HCT116 (cell line): ENCODE measurements at regions not wholly inside any gene's neighbourhood (a gene's known extent, or its start where the extent isn't known, plus 50 kb on each side); places are given as distances from the start of the nearest gene placed in this dataset.
"Not testable (repeated sequence)": the region's sequence is repeated elsewhere in the genome, so short reads cannot be mapped to it uniquely, and the experiment has no call there.

Experiments used
- ATAC-seq: fragments of 200-7000 bp; cut with Tn5 transposase; 2 replicates; pipeline ENCODE4 v1.9.1; 2020; ENCODE audit warnings: mild to moderate bottlenecking, moderate library complexity
- BruUV-seq: library from RNA; stranded (reverse); fragments of 400-500 nt; replicated peaks from 2 replicates; lab custom pipeline; 2021; lab: Mats Ljungman, UMichigan
- CTCF ChIA-PET: fragments of 300-600 bp; sonication (Branson Sonifier 250); formaldehyde crosslinking; loops from one replicate; lab custom pipeline; 2021; ENCODE audit warnings: antibody characterized with exemption; lab: Charles Lee
- POLR2A ChIA-PET: fragments of 300-600, 350-600 bp; sonication (Branson Sonifier 250); formaldehyde crosslinking; loops from one replicate; lab custom pipeline; 2021; ENCODE audit warnings: antibody characterized with exemption; lab: Charles Lee
- RAD21 ChIA-PET, 2 experiments: fragments of 300-600 bp; sonication (Branson Sonifier 250); formaldehyde crosslinking; loops; one replicate each; lab custom pipeline; 2023; ENCODE audit warnings: low total read pairs in 2 of 2; ENCODE audit not compliant: uncharacterized antibody in 2 of 2, unreplicated experiment in 2 of 2, low non-redundant PET in 1 of 2; lab: Charles Lee
- DNase-seq: peaks from one replicate; pipeline ENCODE4 v3.0.0-alpha.2; 2010; ENCODE audit warnings: low read depth, low spot score
- H2AFZ ChIP-seq: fragments of 200-600 bp; shearing (Covaris generic), sonication (generic); 2 replicates; pipeline ENCODE4 v1.6.1; 2017; ENCODE audit warnings: low read depth, mixed run types, mixed read lengths, antibody characterized with exemption, low read length; ENCODE audit not compliant: poor library complexity, severe bottlenecking
- H3K27ac ChIP-seq: 2 replicates; pipeline ENCODE4 v1.5.1; 2012; ENCODE audit warnings: low read depth, low read length
- H3K27me3 ChIP-seq: fragments of 200-600 bp; sonication (generic); 2 replicates; pipeline ENCODE4 v1.6.1; 2016; ENCODE audit warnings: mixed run types, low read length, mixed read lengths; ENCODE audit not compliant: insufficient read depth
- H3K36me3 ChIP-seq, 2 experiments: fragments of 200-500 bp in 1 of 2; fragments of 200-600 bp in 1 of 2; sonication (Bioruptor generic) in 1 of 2; sonication (generic) in 1 of 2; 2 replicates each; pipeline versions ENCODE4 v1.5.1 to v1.6.1; 2014 to 2016; ENCODE audit warnings: low read length in 2 of 2, inconsistent platforms in 1 of 2, mixed read lengths in 1 of 2, mixed run types in 1 of 2; ENCODE audit not compliant: insufficient read depth in 2 of 2, control insufficient read depth in 1 of 2
- H3K4me1 ChIP-seq, 2 experiments: fragments of 200-600 bp in 1 of 2; sonication (generic) in 1 of 2; 2 replicates each; pipeline versions ENCODE4 v1.5.1 to v1.6.1; 2012 to 2017; ENCODE audit warnings: low read length in 2 of 2, inconsistent platforms in 1 of 2, mild to moderate bottlenecking in 1 of 2, mixed read lengths in 1 of 2, mixed run types in 1 of 2, moderate library complexity in 1 of 2; ENCODE audit not compliant: insufficient read depth in 2 of 2, control insufficient read depth in 1 of 2
- H3K4me2 ChIP-seq: fragments of 200-600 bp; sonication (generic); 2 replicates; pipeline ENCODE4 v1.6.1; 2017; ENCODE audit warnings: mixed run types, low read length, mixed read lengths
- H3K4me3 ChIP-seq, 2 experiments: fragments of 200-600 bp in 1 of 2; sonication (generic) in 1 of 2; replicated peaks in 1 of 2; 2 replicates each; pipeline ENCODE4 v1.5.1; 2011 to 2016; ENCODE audit warnings: low read length in 2 of 2, control low read depth in 1 of 2, low read depth in 1 of 2, mild to moderate bottlenecking in 1 of 2, mixed read lengths in 1 of 2, mixed run types in 1 of 2
- H3K79me2 ChIP-seq: fragments of 200-600 bp; sonication (generic); 2 replicates; pipeline ENCODE4 v1.6.1; 2017; ENCODE audit warnings: mild to moderate bottlenecking, mixed run types, low read length, moderate library complexity, mixed read lengths; ENCODE audit not compliant: insufficient read depth
- H3K9ac ChIP-seq: fragments of 200-600 bp; sonication (generic); 2 replicates; pipeline ENCODE4 v1.6.1; 2016; ENCODE audit warnings: low read length, mixed read lengths
- H3K9me2 ChIP-seq: fragments of 200-600 bp; sonication (generic), shearing (Covaris generic); 2 replicates; pipeline ENCODE4 v1.6.1; 2017; ENCODE audit warnings: mixed run types, mild to moderate bottlenecking, moderate library complexity; ENCODE audit not compliant: insufficient read depth
- H3K9me3 ChIP-seq, 2 experiments: fragments of 200-500 bp in 1 of 2; fragments of 200-600 bp in 1 of 2; sonication (Bioruptor generic) in 1 of 2; sonication (generic) in 1 of 2; 2 replicates each; pipeline ENCODE4 v1.6.1; 2014 to 2017; ENCODE audit warnings: low read length in 2 of 2, mixed read lengths in 2 of 2, inconsistent platforms in 1 of 2, low read depth in 1 of 2, mild to moderate bottlenecking in 1 of 2, mixed run types in 1 of 2, moderate library complexity in 1 of 2; ENCODE audit not compliant: control insufficient read depth in 1 of 2, insufficient read depth in 1 of 2
- H4K20me1 ChIP-seq: fragments of 200-600 bp; sonication (generic), shearing (Covaris generic); 2 replicates; pipeline ENCODE4 v1.6.1; 2017; ENCODE audit warnings: mixed run types, mild to moderate bottlenecking, moderate library complexity; ENCODE audit not compliant: insufficient read depth
- intact Hi-C: fragments of 100-400 bp; cut with micrococcal nuclease; formaldehyde crosslinking; loops from 2 replicates; pipeline ENCODE4 v1.10.0; 2022

GRCh38 chr1:149274493-149274892 lies 171.1 kb upstream of the NBPF9 start:
- H3K36me3 ChIP-seq, H3K27ac ChIP-seq, BruUV-seq, H3K4me1 ChIP-seq, H3K9me3 ChIP-seq, POLR2A ChIA-PET, RAD21 ChIA-PET, H2AFZ ChIP-seq, intact Hi-C loops, DNase-seq, H3K79me2 ChIP-seq, H3K27me3 ChIP-seq, H4K20me1 ChIP-seq, H3K9ac ChIP-seq, ATAC-seq, CTCF ChIA-PET, H3K4me2 ChIP-seq, H3K9me2 ChIP-seq, H3K4me3 ChIP-seq: not testable (repeated sequence)

- POLR2A ChIA-PET, DNase-seq, RAD21 ChIA-PET, H3K4me2 ChIP-seq, H3K9ac ChIP-seq, H3K4me1 ChIP-seq, H3K9me3 ChIP-seq, CTCF ChIA-PET, H3K36me3 ChIP-seq, H3K27ac ChIP-seq, ATAC-seq, H3K27me3 ChIP-seq, intact Hi-C loops, BruUV-seq, H3K79me2 ChIP-seq, H3K4me3 ChIP-seq, H3K9me2 ChIP-seq, H2AFZ ChIP-seq, H4K20me1 ChIP-seq: not testable (repeated sequence)
Measured at GRCh38 chr1:149275802-149276201, 172.5 kb upstream of the NBPF9 start.

GRCh38 chr1:149276496-149276895 lies 173.1 kb upstream of the NBPF9 start:
- ATAC-seq, H3K36me3 ChIP-seq, H3K27ac ChIP-seq, BruUV-seq, DNase-seq, H3K9ac ChIP-seq, H3K4me2 ChIP-seq, CTCF ChIA-PET, H3K9me3 ChIP-seq, RAD21 ChIA-PET, H3K4me3 ChIP-seq, H3K79me2 ChIP-seq, H2AFZ ChIP-seq, H3K27me3 ChIP-seq, intact Hi-C loops, H3K9me2 ChIP-seq, POLR2A ChIA-PET, H4K20me1 ChIP-seq, H3K4me1 ChIP-seq: not testable (repeated sequence)

GRCh38 chr1:149278156-149278555 lies 174.8 kb upstream of the NBPF9 start:
- H3K79me2 ChIP-seq, H3K9me3 ChIP-seq, H3K4me1 ChIP-seq, CTCF ChIA-PET, ATAC-seq, H3K9me2 ChIP-seq, H3K36me3 ChIP-seq, H3K4me3 ChIP-seq, H4K20me1 ChIP-seq, H3K27me3 ChIP-seq, POLR2A ChIA-PET, BruUV-seq, H3K9ac ChIP-seq, intact Hi-C loops, DNase-seq, H3K27ac ChIP-seq, H3K4me2 ChIP-seq, RAD21 ChIA-PET, H2AFZ ChIP-seq: not testable (repeated sequence)

DNA sequence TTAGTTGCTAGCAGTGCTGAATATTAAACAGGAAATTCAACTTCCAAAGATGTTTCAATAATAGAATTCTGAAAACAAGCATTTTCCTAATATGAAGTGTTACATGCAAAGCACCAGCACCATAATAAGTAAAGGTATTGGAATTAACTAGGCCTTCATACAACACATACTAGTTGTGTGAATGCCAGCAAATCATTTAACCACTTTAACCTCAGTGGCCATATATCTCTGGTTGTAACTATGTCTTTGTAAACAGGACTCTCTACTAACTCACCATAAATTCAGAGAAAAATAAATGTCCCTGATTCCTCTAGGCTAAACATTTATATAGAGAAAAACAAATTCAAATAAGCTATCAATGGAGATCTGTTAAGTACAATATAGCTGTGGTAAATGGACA lies 175.7 kb upstream of the NBPF9 start:
- H3K27ac ChIP-seq, H3K9me3 ChIP-seq, H3K4me1 ChIP-seq, ATAC-seq, H4K20me1 ChIP-seq, H3K4me3 ChIP-seq, H3K36me3 ChIP-seq, H3K9me2 ChIP-seq, DNase-seq, RAD21 ChIA-PET, H3K79me2 ChIP-seq, POLR2A ChIA-PET, H2AFZ ChIP-seq, CTCF ChIA-PET, H3K27me3 ChIP-seq, intact Hi-C loops, H3K4me2 ChIP-seq, H3K9ac ChIP-seq, BruUV-seq: not testable (repeated sequence)
